ENCODE measurements at regions not wholly inside any gene's neighbourhood (a gene's known extent, or its start where the extent isn't known, plus 50 kb on each side); places are given as distances from the start of the nearest gene placed in this dataset.
"Not testable (repeated sequence)": the region's sequence is repeated elsewhere in the genome, so short reads cannot be mapped to it uniquely, and the experiment has no call there.

GRCh38 chr1:149673231-149673909 is 89.7 kb downstream of the PPIAL4C start:
- DNase-seq; ATAC-seq; H3K27ac Mint-ChIP-seq; H3K36me3 Mint-ChIP-seq; H3K27me3 Mint-ChIP-seq; H3K4me3 Mint-ChIP-seq; H3K9me3 Mint-ChIP-seq (ENCODE audit: low read depth); H3K4me1 Mint-ChIP-seq; CTCF ChIA-PET: not testable (repeated sequence)

- H3K27ac Mint-ChIP-seq; H3K27me3 Mint-ChIP-seq; DNase-seq; H3K4me1 Mint-ChIP-seq; CTCF ChIA-PET; ATAC-seq; H3K9me3 Mint-ChIP-seq (ENCODE audit: low read depth); H3K36me3 Mint-ChIP-seq; H3K4me3 Mint-ChIP-seq: not testable (repeated sequence)
Measured at GRCh38 chr1:149674921-149675320, 91.3 kb downstream of the PPIAL4C start.

- H3K27ac Mint-ChIP-seq; H3K4me1 Mint-ChIP-seq; H3K36me3 Mint-ChIP-seq; H3K27me3 Mint-ChIP-seq; DNase-seq; H3K9me3 Mint-ChIP-seq (ENCODE audit: low read depth); ATAC-seq; CTCF ChIA-PET; H3K4me3 Mint-ChIP-seq: not testable (repeated sequence)
Measured at GRCh38 chr1:149677359-149677758, 93.7 kb downstream of the PPIAL4C start.

GRCh38 chr1:149686593-149687238 is 95.8 kb upstream of the FCGR1A start:
- ATAC-seq, result peak; percentile 93
- H3K9me3 Mint-ChIP-seq (ENCODE audit: low read depth); H3K27ac Mint-ChIP-seq; H3K4me1 Mint-ChIP-seq; H3K4me3 Mint-ChIP-seq; CTCF ChIA-PET; H3K27me3 Mint-ChIP-seq; H3K36me3 Mint-ChIP-seq; DNase-seq: not testable (repeated sequence)

GRCh38 chr1:149691399-149691798 is 91.1 kb upstream of the FCGR1A start:
- H3K36me3 Mint-ChIP-seq; H3K27ac Mint-ChIP-seq; H3K9me3 Mint-ChIP-seq (ENCODE audit: low read depth); DNase-seq; ATAC-seq; H3K4me3 Mint-ChIP-seq; H3K27me3 Mint-ChIP-seq; CTCF ChIA-PET: not testable (repeated sequence)
- peaks cover 12% of the 10 kb centered on the region for H3K4me1 Mint-ChIP-seq

GRCh38 chr1:149692804-149693539 is 89.5 kb upstream of the FCGR1A start:
- H3K36me3 Mint-ChIP-seq; H3K9me3 Mint-ChIP-seq (ENCODE audit: low read depth); H3K4me3 Mint-ChIP-seq; CTCF ChIA-PET; H3K27me3 Mint-ChIP-seq: not testable (repeated sequence)
- peak; percentile 75 for DNase-seq
- peak overlapping the region; percentile 24 for H3K27ac Mint-ChIP-seq
- H3K4me1 Mint-ChIP-seq, result peaks cover 12% of the 10 kb centered on the region
- ATAC-seq, result peak; percentile 87

GRCh38 chr1:149695066-149695465 is 87.4 kb upstream of the FCGR1A start:
- peaks cover 14% of the 10 kb centered on the region for H3K4me1 Mint-ChIP-seq
- H3K9me3 Mint-ChIP-seq (ENCODE audit: low read depth); CTCF ChIA-PET; H3K4me3 Mint-ChIP-seq; H3K27me3 Mint-ChIP-seq; H3K27ac Mint-ChIP-seq; H3K36me3 Mint-ChIP-seq: not testable (repeated sequence)
- DNase-seq (peak; percentile 47), ATAC-seq (peak; percentile 31)

- H3K4me3 Mint-ChIP-seq; H3K27ac Mint-ChIP-seq; H3K27me3 Mint-ChIP-seq; ATAC-seq; CTCF ChIA-PET; H3K9me3 Mint-ChIP-seq (ENCODE audit: low read depth); H3K4me1 Mint-ChIP-seq; H3K36me3 Mint-ChIP-seq; DNase-seq: not testable (repeated sequence)
Measured at GRCh38 chr1:149700220-149700619, 82.3 kb upstream of the FCGR1A start.

GRCh38 chr1:149700677-149701567 is 81.6 kb upstream of the FCGR1A start:
- not testable (repeated sequence) for H3K4me3 Mint-ChIP-seq, H3K27ac Mint-ChIP-seq

GRCh38 chr1:149708192-149708853 is 74.2 kb upstream of the FCGR1A start:
- H3K36me3 Mint-ChIP-seq; H3K27me3 Mint-ChIP-seq; H3K4me1 Mint-ChIP-seq; CTCF ChIA-PET; H3K9me3 Mint-ChIP-seq (ENCODE audit: low read depth): not testable (repeated sequence)
- Mint-ChIP-seq H3K27ac (peak overlapping the region; percentile 87), H3K4me3 (peak overlapping the region; percentile 65)
- DNase-seq (peak; percentile 76), ATAC-seq (peak; percentile 93)

More at GRCh38 chr1:149700677-149701567, 81.6 kb upstream of the FCGR1A start:
- H3K27me3 Mint-ChIP-seq; CTCF ChIA-PET; H3K4me1 Mint-ChIP-seq; DNase-seq; H3K36me3 Mint-ChIP-seq; H3K9me3 Mint-ChIP-seq (ENCODE audit: low read depth): not testable (repeated sequence)
- ATAC-seq, result peak; percentile 60

- H3K36me3 Mint-ChIP-seq; ATAC-seq; H3K4me1 Mint-ChIP-seq; DNase-seq; H3K4me3 Mint-ChIP-seq; H3K27ac Mint-ChIP-seq; CTCF ChIA-PET; H3K9me3 Mint-ChIP-seq (ENCODE audit: low read depth); H3K27me3 Mint-ChIP-seq: not testable (repeated sequence)
Measured at GRCh38 chr1:149711651-149712050, 70.8 kb upstream of the FCGR1A start.

GRCh38 chr1:149712154-149712927 is 70.2 kb upstream of the FCGR1A start:
- H3K4me3 Mint-ChIP-seq; H3K4me1 Mint-ChIP-seq; H3K27me3 Mint-ChIP-seq; ATAC-seq; H3K27ac Mint-ChIP-seq; H3K9me3 Mint-ChIP-seq (ENCODE audit: low read depth); CTCF ChIA-PET; H3K36me3 Mint-ChIP-seq: not testable (repeated sequence)
- DNase-seq, result peak; percentile 55

Measured in activated CD8-positive, alpha-beta memory T cell treated with anti-CD3 and anti-CD28 coated beads, Interleukin-2, amount 10 ng/mL, durations not matched to agents 7 days and 5 days (primary cell).